Stromal cell of bone marrow (primary cell): ENCODE measurements at regions not wholly inside any gene's neighbourhood (a gene's known extent, or its start where the extent isn't known, plus 50 kb on each side); places are given as distances from the start of the nearest gene placed in this dataset.

Experiments used
- DNase-seq: peaks from one replicate; pipeline ENCODE4 v3.0.0-alpha.2; 2012; ENCODE audit warnings: low read depth

GRCh38 chr6:126607289-126607688 is 267.4 kb downstream of the CENPW start:
- no peak for DNase-seq

- DNase-seq: no peak
Measured at GRCh38 chr6:126608681-126609080, 268.8 kb downstream of the CENPW start.

- no peak for DNase-seq
Measured at GRCh38 chr6:126614642-126615504, 275.0 kb downstream of the CENPW start.

- DNase-seq: no peak
Measured at GRCh38 chr6:126616866-126617265, 277.0 kb downstream of the CENPW start.

GRCh38 chr6:126618639-126619343 is 278.9 kb downstream of the CENPW start:
- no peak for DNase-seq

GRCh38 chr6:126620719-126621118 is 280.8 kb downstream of the CENPW start:
- no peak for DNase-seq

GRCh38 chr6:126625019-126625418 is 285.1 kb downstream of the CENPW start:
- no peak for DNase-seq

GRCh38 chr6:126628125-126628524 is 288.2 kb downstream of the CENPW start:
- DNase-seq: no peak

- DNase-seq: no peak
Measured at GRCh38 chr6:126631363-126631762, 291.4 kb downstream of the CENPW start.

GRCh38 chr6:126632271-126632670 is 292.4 kb downstream of the CENPW start:
- no peak for DNase-seq

GRCh38 chr6:126633373-126633772 is 293.5 kb downstream of the CENPW start:
- DNase-seq: no peak

GRCh38 chr6:126640356-126640755 is 300.4 kb downstream of the CENPW start:
- DNase-seq: no peak

- DNase-seq: no peak
Measured at GRCh38 chr6:126640921-126641320, 301.0 kb downstream of the CENPW start.

GRCh38 chr6:126641641-126642040 is 301.7 kb downstream of the CENPW start:
- DNase-seq: no peak

- DNase-seq: no peak
Measured at GRCh38 chr6:126643352-126643751, 303.4 kb downstream of the CENPW start.

GRCh38 chr6:126650931-126651330 is 311.0 kb downstream of the CENPW start:
- DNase-seq: no peak

GRCh38 chr6:126657561-126658175 is 317.8 kb downstream of the CENPW start:
- DNase-seq: peak; percentile 42

- DNase-seq: no peak
Measured at GRCh38 chr6:126660376-126660775, 320.5 kb downstream of the CENPW start.

- DNase-seq: peak; percentile 85
Measured at GRCh38 chr6:126661646-126662045, 321.7 kb downstream of the CENPW start.

- DNase-seq: no peak
Measured at GRCh38 chr6:126662966-126663365, 323.1 kb downstream of the CENPW start.

GRCh38 chr6:126664271-126664670 is 324.4 kb downstream of the CENPW start:
- DNase-seq: peak; percentile 30

GRCh38 chr6:126665551-126665950 is 325.6 kb downstream of the CENPW start:
- no peak for DNase-seq

GRCh38 chr6:126667071-126667470 is 327.2 kb downstream of the CENPW start:
- no peak for DNase-seq
